ENCODE measurements at regions not wholly inside any gene's neighbourhood (a gene's known extent, or its start where the extent isn't known, plus 50 kb on each side); places are given as distances from the start of the nearest gene placed in this dataset.

GRCh38 chrX:30039768-30040167 lies 175.6 kb upstream of the MAGEB2 start:
- no peaks in the 10 kb centered on the region for H3K27me3 Mint-ChIP-seq (ENCODE audit: low read depth in 2 of 2)
- Histone ChIP-seq H3K36me3 (ENCODE audit: control insufficient read depth, insufficient read depth, low read length) (no peaks in the 10 kb centered on the region), H3K9me3 (ENCODE audit: control insufficient read depth, insufficient read depth, low read length) (no peaks in the 10 kb centered on the region), H3K4me3 (ENCODE audit: low read length) (no peak overlapping the region), H3K27me3 (ENCODE audit: control insufficient read depth, insufficient read depth, low read length) (no peaks in the 10 kb centered on the region), H3K4me1 (ENCODE audit: control insufficient read depth, insufficient read depth, low read length) (no peaks in the 10 kb centered on the region), H3K27ac (ENCODE audit: low read length) (no peak overlapping the region)
- whole genome bisulfite sequencing (ENCODE audit: insufficient coverage), result no CpG with 5 or more reads among the region's 2 CpGs
- no peak overlapping the region for H3K4me3 Mint-ChIP-seq
- intact Hi-C loops (cut with micrococcal nuclease), result no loop called here
- no peak for ATAC-seq
- no peak for TF ChIP-seq CTCF (IDR thresholded peaks at IDR 0.05)
- no peaks in the 10 kb centered on the region for H3K36me3 Mint-ChIP-seq
- peaks cover 3 to 12% of the 10 kb centered on the region in 2 donors for H3K9me3 Mint-ChIP-seq
- DNase-seq, result no peak
- no peaks in the 10 kb centered on the region for H3K4me1 Mint-ChIP-seq
- no peak overlapping the region for H3K27ac Mint-ChIP-seq

DNA sequence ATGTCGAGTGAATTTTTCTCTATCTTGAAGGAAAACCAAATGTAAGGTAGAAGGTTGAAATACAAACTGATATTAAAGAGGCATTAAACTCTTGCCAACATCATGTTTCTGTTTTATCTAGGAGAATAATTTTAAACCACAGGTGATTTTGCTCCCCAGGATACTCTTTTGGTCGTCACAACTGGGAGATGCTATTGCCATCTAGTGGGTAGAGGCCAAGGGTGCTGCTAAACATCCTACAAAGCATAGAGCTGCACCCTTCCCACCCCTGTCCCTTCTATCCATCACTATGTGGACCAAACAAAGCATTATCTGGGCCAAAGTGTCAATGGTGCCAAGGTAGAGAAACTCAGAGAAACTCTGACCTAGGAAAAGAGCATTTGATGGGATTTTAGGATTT lies 154.6 kb upstream of the MAGEB2 start:
- intact Hi-C loops (cut with micrococcal nuclease), result no loop called here
- H3K9me3 Mint-ChIP-seq, result peaks cover 0 to 9% of the 10 kb centered on the region in 2 donors
- Histone ChIP-seq H3K4me3 (ENCODE audit: low read length) (no peak overlapping the region), H3K27me3 (ENCODE audit: control insufficient read depth, insufficient read depth, low read length) (no peaks in the 10 kb centered on the region), H3K27ac (ENCODE audit: low read length) (no peak overlapping the region), H3K36me3 (ENCODE audit: control insufficient read depth, insufficient read depth, low read length) (no peaks in the 10 kb centered on the region), H3K4me1 (ENCODE audit: control insufficient read depth, insufficient read depth, low read length) (no peaks in the 10 kb centered on the region), H3K9me3 (ENCODE audit: control insufficient read depth, insufficient read depth, low read length) (no peaks in the 10 kb centered on the region)
- H3K27ac Mint-ChIP-seq, result no peak overlapping the region
- H3K36me3 Mint-ChIP-seq, result peaks cover 6% of the 10 kb centered on the region
- DNase-seq (no peak), ATAC-seq (no peak)
- H3K4me3 Mint-ChIP-seq, result no peak overlapping the region
- no peaks in the 10 kb centered on the region for H3K27me3 Mint-ChIP-seq (ENCODE audit: low read depth in 2 of 2)
- TF ChIP-seq CTCF (IDR thresholded peaks at IDR 0.05), result no peak
- no peaks in the 10 kb centered on the region for H3K4me1 Mint-ChIP-seq
- WGBS (ENCODE audit: insufficient coverage), result 40% methylated on average over 1 of the region's 2 CpGs

DNA sequence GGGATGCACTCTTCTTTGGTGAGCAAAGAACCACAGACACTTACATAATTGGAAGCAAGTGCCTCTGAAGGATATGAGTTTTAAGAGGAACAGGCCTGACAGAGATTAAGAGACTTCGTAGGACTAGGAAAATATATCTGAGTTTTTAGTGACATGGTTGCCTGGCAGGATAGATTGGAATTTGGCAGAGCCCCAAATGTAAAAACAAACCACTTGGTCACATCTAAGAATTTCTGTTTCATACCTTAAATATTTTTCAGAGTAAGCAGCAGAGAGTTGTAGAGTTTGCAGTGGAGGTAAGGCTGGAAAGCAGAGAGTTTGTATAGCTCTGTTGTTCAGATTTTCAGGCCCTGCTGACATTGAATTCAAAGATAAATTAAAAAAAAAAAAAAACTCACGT lies 150.1 kb upstream of the MAGEB2 start:
- WGBS (ENCODE audit: insufficient coverage), result 67% methylated on average over 1 of the region's 2 CpGs
- H3K27me3 Mint-ChIP-seq (ENCODE audit: low read depth in 2 of 2), result no peaks in the 10 kb centered on the region
- intact Hi-C loops (cut with micrococcal nuclease), result no loop called here
- no peak overlapping the region for H3K4me3 Mint-ChIP-seq
- no peak for DNase-seq
- Histone ChIP-seq H3K27me3 (ENCODE audit: control insufficient read depth, insufficient read depth, low read length) (no peaks in the 10 kb centered on the region), H3K27ac (ENCODE audit: low read length) (no peak overlapping the region), H3K4me3 (ENCODE audit: low read length) (no peak overlapping the region), H3K36me3 (ENCODE audit: control insufficient read depth, insufficient read depth, low read length) (no peaks in the 10 kb centered on the region), H3K9me3 (ENCODE audit: control insufficient read depth, insufficient read depth, low read length) (no peaks in the 10 kb centered on the region), H3K4me1 (ENCODE audit: control insufficient read depth, insufficient read depth, low read length) (no peaks in the 10 kb centered on the region)
- H3K9me3 Mint-ChIP-seq, result peaks cover 0 to 4% of the 10 kb centered on the region in 2 donors
- H3K4me1 Mint-ChIP-seq, result no peaks in the 10 kb centered on the region
- H3K36me3 Mint-ChIP-seq, result no peaks in the 10 kb centered on the region
- TF ChIP-seq CTCF (IDR thresholded peaks at IDR 0.05), result no peak
- ATAC-seq, result no peak
- no peak overlapping the region for H3K27ac Mint-ChIP-seq

- Mint-ChIP-seq H3K36me3 (no peaks in the 10 kb centered on the region), H3K4me3 (no peak overlapping the region), H3K4me1 (no peaks in the 10 kb centered on the region), H3K27ac (no peak overlapping the region), H3K27me3 (ENCODE audit: low read depth in 2 of 2) (no peaks in the 10 kb centered on the region), H3K9me3 (peaks cover 0 to 4% of the 10 kb centered on the region in 2 donors)
- Histone ChIP-seq H3K36me3 (ENCODE audit: control insufficient read depth, insufficient read depth, low read length) (no peaks in the 10 kb centered on the region), H3K27ac (ENCODE audit: low read length) (no peak overlapping the region), H3K9me3 (ENCODE audit: control insufficient read depth, insufficient read depth, low read length) (no peaks in the 10 kb centered on the region), H3K4me1 (ENCODE audit: control insufficient read depth, insufficient read depth, low read length) (no peaks in the 10 kb centered on the region), H3K4me3 (ENCODE audit: low read length) (no peak overlapping the region), H3K27me3 (ENCODE audit: control insufficient read depth, insufficient read depth, low read length) (no peaks in the 10 kb centered on the region)
- ATAC-seq (no peak), DNase-seq (no peak)
- no peak for TF ChIP-seq CTCF (IDR thresholded peaks at IDR 0.05)
- 61% methylated on average over 4 of the region's 4 CpGs for WGBS (ENCODE audit: insufficient coverage)
- intact Hi-C loops (cut with micrococcal nuclease), result no loop called here
Observed at GRCh38 chrX:30067677-30068076, 147.7 kb upstream of the MAGEB2 start.
